ENCODE measurements at regions not wholly inside any gene's neighbourhood (a gene's known extent, or its start where the extent isn't known, plus 50 kb on each side); places are given as distances from the start of the nearest gene placed in this dataset.

- H3K27me3 ChIP-seq (ENCODE audit: control insufficient read depth, insufficient read depth, low read length), result no peaks in the 10 kb centered on the region
- no peak for TF ChIP-seq CTCF (IDR thresholded peaks at IDR 0.05; ENCODE audit: insufficient read depth, low read depth, low read length)
- no peak overlapping the region for H3K4me3 ChIP-seq (ENCODE audit: low read depth, low read length)
- H3K36me3 ChIP-seq (ENCODE audit: control insufficient read depth, insufficient read depth, low read length), result no peaks in the 10 kb centered on the region
- CTCF ChIA-PET, result no interaction called here
- POLR2A ChIA-PET, result no interaction called here
- DNase-seq (ENCODE audit: low read depth), result no peak
Observed at GRCh38 chr18:65016631-65017371, 734.0 kb upstream of the CDH7 start.

- POLR2A ChIA-PET, result no interaction called here
- no peak for TF ChIP-seq CTCF (IDR thresholded peaks at IDR 0.05; ENCODE audit: insufficient read depth, low read depth, low read length)
- CTCF ChIA-PET, result no interaction called here
- no peak for DNase-seq (ENCODE audit: low read depth)
- Histone ChIP-seq H3K27me3 (ENCODE audit: control insufficient read depth, insufficient read depth, low read length) (no peaks in the 10 kb centered on the region), H3K36me3 (ENCODE audit: control insufficient read depth, insufficient read depth, low read length) (no peaks in the 10 kb centered on the region), H3K4me3 (ENCODE audit: low read depth, low read length) (no peak overlapping the region)
Observed at GRCh38 chr18:64994370-64994769, 756.4 kb upstream of the CDH7 start.

DNA sequence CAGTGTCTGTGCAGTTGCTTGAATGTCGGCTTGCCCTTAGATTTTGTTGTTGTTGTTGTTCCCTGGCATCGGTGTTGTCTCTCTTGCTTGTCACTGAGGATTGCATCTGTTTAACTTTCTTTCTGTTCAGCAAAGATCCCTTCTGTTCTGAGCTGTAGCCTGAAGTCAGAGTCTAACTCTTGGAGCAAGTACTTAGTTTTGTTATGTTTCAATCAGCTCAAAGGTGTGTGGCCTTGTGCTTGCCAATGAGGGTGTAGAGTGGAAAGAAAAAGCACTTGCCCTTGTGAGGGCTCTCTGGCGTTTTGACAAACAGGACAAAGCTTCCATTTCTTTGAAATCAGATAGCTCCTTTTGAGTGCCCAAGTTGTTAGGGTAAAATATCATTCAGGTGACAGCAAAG, 757.1 kb upstream of the CDH7 start:
- ChIA-PET CTCF (no interaction called here), POLR2A (no interaction called here)
- Histone ChIP-seq H3K36me3 (ENCODE audit: control insufficient read depth, insufficient read depth, low read length) (no peaks in the 10 kb centered on the region), H3K27me3 (ENCODE audit: control insufficient read depth, insufficient read depth, low read length) (no peaks in the 10 kb centered on the region), H3K4me3 (ENCODE audit: low read depth, low read length) (no peak overlapping the region)
- TF ChIP-seq CTCF (IDR thresholded peaks at IDR 0.05; ENCODE audit: insufficient read depth, low read depth, low read length), result no peak
- no peak for DNase-seq (ENCODE audit: low read depth)

- no peaks in the 10 kb centered on the region for H3K27me3 ChIP-seq (ENCODE audit: control insufficient read depth, insufficient read depth, low read length)
- CTCF ChIA-PET, result no interaction called here
- POLR2A ChIA-PET, result no interaction called here
- no peak for TF ChIP-seq CTCF (IDR thresholded peaks at IDR 0.05; ENCODE audit: insufficient read depth, low read depth, low read length)
- H3K36me3 ChIP-seq (ENCODE audit: control insufficient read depth, insufficient read depth, low read length), result no peaks in the 10 kb centered on the region
- H3K4me3 ChIP-seq (ENCODE audit: low read depth, low read length), result no peak overlapping the region
- DNase-seq (ENCODE audit: low read depth), result no peak
Observed at GRCh38 chr18:64992654-64993053, 758.2 kb upstream of the CDH7 start.

- ChIA-PET CTCF (no interaction called here), POLR2A (no interaction called here)
- DNase-seq (ENCODE audit: low read depth), result no peak
- Histone ChIP-seq H3K36me3 (ENCODE audit: control insufficient read depth, insufficient read depth, low read length) (no peaks in the 10 kb centered on the region), H3K4me3 (ENCODE audit: low read depth, low read length) (no peak overlapping the region), H3K27me3 (ENCODE audit: control insufficient read depth, insufficient read depth, low read length) (no peaks in the 10 kb centered on the region)
- TF ChIP-seq CTCF (IDR thresholded peaks at IDR 0.05; ENCODE audit: insufficient read depth, low read depth, low read length), result no peak
Observed at GRCh38 chr18:64991102-64991501, 759.7 kb upstream of the CDH7 start.
